ENCODE measurements at regions not wholly inside any gene's neighbourhood (a gene's known extent, or its start where the extent isn't known, plus 50 kb on each side); places are given as distances from the start of the nearest gene placed in this dataset.

DNA sequence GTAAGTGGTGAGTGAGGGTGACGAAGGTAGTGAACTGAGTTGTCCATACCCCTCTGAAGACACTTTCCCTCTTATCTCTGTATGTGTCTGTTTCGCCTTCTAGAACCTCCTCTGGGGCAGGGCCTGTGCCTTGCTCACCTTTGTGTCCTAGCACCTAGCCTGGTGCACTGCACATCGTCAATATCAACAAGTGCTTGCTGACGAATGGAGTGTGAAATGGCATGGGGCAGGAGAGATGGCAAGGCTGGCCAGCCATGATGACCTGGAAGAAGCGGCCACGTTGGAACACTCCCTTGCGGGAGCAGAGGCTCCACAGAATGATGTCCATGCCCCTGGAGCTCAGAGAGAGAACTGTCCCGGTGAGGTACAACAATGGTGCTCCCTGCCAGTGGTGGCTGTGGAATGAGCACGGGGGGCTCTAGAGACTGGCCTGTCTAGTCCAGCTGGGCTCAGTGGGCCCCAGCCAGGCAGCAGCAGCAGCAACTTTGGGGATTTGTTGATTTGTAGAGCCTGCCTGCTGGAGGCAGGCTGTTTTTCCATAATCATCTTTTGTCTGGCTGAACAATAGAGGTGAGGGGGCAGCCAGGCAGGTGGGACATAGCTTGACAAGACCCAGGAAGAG is 112.2 kb upstream of the PJA1 start:
- no peak for DNase-seq (ENCODE audit: low spot score)

DNA sequence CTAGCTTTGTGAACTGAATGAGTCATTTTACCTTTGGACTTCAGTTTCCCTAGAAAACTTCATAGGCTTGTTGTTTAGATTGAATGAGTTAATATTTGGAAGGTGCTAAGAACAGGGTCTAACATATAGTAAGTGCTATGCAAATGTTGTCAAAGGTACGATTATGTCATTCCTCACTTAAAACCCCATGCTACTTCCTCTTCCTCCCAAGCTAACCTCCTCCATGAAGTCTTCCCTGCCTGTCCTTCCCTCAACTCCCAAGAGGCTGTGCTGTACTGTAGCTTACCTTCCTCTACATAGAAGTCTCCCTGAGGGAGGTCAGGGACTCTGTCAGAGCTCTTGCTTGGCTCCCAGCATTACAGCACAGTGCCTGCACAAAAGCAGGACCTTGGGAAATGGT is 103.4 kb upstream of the PJA1 start:
- DNase-seq (ENCODE audit: low spot score) = no peak

DNA sequence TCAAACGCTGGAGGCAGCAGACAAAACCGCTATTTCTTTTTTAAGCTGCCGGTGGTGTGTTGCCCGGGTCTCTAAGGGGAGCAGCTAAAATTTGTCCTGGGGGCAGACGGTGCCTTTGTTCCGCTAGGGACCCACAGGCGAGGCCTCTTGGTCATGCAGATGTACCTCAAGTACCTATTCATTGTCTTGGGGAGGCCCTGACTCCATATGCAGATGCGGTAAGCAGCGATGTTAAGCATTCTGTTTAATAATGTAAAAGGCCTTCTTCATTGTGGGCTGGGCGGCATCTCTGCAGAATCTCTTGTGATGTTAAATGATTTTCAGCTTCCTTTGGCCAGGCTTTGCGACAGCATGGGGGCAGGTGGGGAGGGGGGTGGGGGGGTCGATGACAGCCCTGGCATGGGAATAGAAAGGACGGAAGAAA is 98.9 kb upstream of the PJA1 start:
- no peak for DNase-seq (ENCODE audit: low spot score)

- no peak for DNase-seq (ENCODE audit: low spot score)
Observed at GRCh38 chrX:69263251-69263820, 98.1 kb upstream of the PJA1 start.

DNA sequence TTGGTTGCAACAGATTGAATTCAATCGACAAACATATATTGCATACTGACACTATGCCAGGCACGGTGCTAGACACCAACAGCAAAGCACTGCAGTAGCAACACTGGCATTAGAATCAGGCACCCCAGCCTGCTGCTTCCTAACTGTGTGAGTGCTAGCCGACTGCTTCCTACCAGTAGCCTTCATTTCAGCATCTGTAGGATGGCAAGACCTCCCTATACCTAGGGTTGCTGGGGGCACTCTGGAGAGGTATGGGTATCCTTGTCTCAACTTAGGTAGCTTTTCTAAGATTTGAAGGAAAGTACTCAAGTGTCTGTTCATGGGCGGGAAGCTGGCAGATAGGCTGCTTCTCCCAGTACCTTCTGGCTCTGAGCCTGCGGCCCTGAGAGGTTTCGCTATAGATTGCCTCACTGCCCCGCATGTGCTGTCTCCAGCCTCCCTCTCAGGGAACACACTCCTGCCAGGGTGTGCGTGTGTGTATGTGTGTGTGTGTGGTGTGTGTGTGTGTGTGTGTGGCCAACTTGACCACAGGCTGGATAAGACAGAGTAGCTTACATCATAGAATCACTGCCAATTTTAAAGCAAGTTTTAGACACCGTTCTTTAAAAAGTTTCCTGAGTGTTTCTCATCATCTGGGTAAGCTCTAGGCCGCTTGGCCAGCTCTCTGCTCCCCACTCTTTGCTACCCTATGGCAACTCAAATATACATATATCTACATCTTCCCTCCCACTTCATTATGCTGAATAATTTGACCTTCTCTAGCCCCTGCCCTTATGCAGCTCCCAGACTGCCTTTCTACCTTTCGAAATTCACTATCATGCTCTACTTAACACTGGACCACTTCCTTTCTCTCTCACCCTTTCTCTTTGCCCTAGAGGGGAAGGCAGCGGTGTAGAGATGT is 97.0 kb upstream of the PJA1 start:
- DNase-seq (ENCODE audit: low spot score) = no peak

- DNase-seq (ENCODE audit: low spot score) = no peak
Observed at GRCh38 chrX:69260169-69260568, 94.9 kb upstream of the PJA1 start.

DNA sequence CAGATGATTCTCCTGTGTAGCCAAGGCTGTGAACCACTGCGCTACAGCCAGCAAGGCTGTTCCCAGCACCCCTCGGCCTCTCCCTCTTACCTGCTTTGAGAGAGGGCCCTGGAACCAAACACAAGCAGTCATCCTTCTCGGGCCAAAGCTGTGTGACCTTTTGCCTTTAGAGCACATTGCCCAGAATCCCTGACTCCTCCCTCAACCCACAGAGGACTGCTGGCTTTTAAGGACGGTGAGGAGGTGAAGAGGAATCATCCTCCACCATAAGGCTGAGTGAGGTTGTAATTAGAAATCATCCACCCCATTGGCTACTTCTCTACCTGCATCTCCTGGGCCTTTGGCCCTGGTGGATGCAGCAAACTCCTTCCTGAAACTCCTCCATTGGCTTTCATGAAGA is 93.6 kb upstream of the PJA1 start:
- DNase-seq (ENCODE audit: low spot score) = no peak

- DNase-seq (ENCODE audit: low spot score) = no peak
Observed at GRCh38 chrX:69257499-69258127, 92.4 kb upstream of the PJA1 start.

DNA sequence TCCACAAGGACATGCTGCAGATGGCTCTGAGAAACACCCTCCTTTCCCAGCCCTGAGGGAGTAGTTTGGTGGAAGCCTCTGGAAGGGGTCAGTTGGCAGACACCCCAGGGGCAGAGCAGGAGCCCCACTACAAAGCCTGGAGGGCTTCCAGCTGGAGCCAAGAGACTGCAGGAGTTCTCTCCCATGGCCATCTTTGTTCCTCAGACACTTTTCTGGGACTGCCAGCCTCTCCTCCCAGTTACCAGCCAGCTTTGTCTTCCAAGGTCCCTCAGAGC is 91.0 kb upstream of the PJA1 start:
- no peak for DNase-seq (ENCODE audit: low spot score)

DNA sequence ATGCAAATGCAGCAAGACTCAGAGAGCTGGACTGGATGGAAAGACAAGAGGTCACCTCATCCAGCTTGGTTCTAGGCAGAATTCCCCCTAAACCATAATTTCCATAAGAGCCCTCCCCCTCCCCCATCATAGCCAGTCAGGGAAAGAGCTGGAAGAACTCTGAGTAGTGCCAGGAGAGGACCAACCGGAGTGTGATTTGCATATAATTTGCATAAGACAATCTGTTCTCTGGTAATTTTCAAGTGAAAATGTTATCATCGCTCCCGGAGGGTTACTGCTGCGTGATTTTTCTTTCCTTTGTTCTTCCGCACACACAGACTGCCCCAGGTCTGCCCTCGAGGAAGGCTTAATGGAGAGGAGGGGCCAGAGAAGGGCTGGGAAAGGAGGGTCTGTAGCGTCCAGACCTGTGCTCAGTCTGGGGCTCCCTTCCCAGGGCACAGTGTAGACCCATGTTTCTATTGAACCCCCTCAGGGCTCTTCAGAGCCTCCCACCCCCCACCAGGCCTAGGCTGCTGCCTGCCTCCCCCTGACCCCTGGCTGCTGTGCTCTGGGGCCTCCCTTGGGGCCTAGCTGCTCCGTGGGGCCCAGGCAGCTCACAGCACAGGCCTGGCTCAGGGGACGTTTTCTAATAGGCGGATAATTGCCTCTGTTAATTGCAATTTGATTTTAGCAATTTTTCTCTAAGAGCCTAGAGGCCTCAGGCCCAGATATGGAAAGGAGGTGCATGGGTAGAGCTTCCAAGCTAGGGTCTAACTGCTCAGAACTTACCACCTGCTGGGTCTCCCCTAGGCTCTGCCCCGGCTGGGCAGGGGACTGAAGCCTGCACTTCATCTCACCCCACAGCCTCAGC is 90.4 kb upstream of the PJA1 start:
- no peak for DNase-seq (ENCODE audit: low spot score)

DNA sequence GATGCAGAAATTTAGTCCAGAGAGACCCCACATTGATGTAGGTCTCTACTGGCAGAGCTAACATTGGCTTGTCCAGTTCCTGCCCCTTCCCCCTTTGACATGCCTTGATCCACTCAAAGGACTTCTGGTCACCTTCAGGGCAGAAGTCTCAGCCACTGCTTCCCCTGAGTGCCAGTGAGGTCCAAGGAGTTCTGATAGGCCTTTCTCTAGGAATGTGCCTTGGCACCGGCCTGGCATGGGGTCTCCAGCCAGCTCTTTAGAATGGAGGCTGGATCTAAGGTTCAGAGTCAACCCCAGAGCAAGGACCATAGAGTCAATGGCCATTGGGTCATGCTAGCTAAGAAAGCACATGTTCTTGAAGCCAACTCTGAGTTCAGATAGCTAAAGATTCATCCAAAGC is 88.6 kb upstream of the PJA1 start:
- DNase-seq (ENCODE audit: low spot score) = no peak

DNA sequence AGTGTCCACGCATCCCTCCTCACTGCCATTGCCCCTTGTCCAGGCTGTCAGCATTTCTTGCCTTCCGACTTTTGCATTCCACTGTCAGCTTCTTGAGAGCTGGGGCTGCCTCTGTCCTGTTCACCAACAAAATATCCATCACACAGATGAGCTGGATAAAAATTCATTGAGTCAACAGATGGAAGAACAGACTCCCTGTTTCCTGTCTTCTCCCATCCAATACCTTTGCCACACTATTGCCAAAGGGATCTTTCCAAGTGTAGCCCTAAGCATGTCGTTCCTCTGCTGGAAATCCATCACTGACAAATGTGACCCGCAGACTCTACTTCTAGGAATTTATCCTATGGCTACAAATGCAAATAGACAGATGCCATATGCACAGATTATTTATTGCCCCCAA is 78.0 kb upstream of the PJA1 start:
- no peak for DNase-seq (ENCODE audit: low spot score)

GRCh38 chrX:69238887-69239231 is 73.6 kb upstream of the PJA1 start:
- no peak for DNase-seq (ENCODE audit: low spot score)

GRCh38 chrX:69238114-69238886 is 73.0 kb upstream of the PJA1 start:
- DNase-seq (ENCODE audit: low spot score) = no peak

DNA sequence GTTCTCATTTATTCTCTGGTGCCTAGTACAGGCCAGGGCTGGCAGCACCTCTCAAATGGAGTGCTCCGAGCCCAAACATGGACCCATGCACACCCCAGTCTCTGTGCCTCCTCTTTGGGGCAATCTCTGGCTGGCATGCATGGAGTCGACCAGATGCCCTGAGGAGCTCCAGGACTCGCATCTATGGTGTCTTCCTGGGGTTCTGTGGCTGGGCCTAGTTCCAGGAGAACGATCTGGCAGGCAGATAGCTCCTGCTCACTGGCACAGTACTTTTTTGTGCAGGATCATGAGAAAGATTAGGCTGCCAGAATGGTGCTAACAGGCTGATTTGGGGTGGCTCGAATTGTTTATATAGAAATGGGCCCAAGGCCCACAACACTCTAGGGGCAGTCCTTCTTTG is 72.0 kb upstream of the PJA1 start:
- no peak for DNase-seq (ENCODE audit: low spot score)

DNA sequence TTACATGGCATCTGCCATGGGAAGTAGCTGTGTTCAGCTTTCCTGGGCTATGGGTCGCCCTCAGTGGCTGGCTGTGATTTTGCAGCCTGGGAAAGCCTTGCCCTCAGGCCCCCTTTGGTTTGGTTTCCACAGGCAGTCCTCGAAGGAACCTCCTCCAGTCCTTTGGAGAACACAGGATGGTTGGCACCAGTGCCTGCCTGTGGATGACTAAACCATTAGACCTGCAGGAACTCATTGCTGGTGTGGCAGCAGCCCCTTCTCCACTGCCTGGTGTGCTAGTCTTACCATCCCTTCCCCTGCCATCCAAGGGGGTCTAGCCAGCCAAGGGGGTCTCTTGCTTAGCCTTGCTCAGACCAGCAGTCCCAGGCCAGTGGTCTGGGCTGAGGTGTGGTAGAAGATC is 71.4 kb upstream of the PJA1 start:
- no peak for DNase-seq (ENCODE audit: low spot score)

- no peak for DNase-seq (ENCODE audit: low spot score)
Observed at GRCh38 chrX:69234624-69235023, 69.4 kb upstream of the PJA1 start.

- DNase-seq (ENCODE audit: low spot score) = no peak
Observed at GRCh38 chrX:69232945-69233344, 67.7 kb upstream of the PJA1 start.

DNA sequence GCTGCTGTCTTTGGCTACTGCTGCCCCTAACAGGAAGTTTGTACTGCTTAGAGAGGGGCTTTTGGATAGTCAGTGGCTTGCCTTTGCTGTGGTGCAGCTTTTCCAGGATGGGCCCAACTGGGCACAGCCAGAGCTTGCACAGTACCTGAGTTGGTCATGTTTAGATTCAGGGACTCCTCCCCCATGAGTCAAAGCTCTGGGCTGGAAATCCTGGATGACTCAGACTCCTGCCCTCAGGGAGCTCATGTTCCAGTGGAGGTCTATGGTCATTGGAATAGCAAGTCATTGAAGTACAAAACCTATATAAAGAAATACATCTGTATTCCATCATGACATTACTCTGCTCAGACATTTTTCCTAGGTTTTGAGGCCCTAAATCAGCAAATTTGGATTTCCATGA is 66.7 kb upstream of the PJA1 start:
- no peak for DNase-seq (ENCODE audit: low spot score)

- DNase-seq (ENCODE audit: low spot score) = no peak
Observed at GRCh38 chrX:69229436-69229835, 64.2 kb upstream of the PJA1 start.

DNA sequence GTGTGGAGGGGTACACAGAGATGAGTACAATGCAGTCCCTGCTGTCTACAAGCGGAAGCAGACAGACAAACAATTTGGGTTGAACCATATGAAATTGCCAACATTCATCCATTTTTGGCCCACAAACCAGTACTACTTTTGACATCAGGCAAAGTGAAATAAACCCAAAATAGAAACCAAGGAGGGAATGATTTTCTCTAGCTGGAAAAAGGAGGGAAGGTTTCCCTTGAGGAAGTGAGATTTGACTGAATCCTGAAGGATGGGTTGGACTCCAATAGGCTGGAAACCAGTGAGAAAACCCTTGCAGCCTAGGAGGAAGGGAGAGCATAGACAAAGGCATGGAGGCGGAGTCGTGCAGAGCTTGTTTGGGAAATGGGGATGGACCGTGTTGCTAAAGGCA is 63.5 kb upstream of the PJA1 start:
- DNase-seq (ENCODE audit: low spot score) = no peak

All from CD4-positive, alpha-beta T cell treated with Interleukin-2 at 100 ng/mL for 4 hours (primary cell).